ENCODE measurements at regions not wholly inside any gene's neighbourhood (a gene's known extent, or its start where the extent isn't known, plus 50 kb on each side); places are given as distances from the start of the nearest gene placed in this dataset.

DNA sequence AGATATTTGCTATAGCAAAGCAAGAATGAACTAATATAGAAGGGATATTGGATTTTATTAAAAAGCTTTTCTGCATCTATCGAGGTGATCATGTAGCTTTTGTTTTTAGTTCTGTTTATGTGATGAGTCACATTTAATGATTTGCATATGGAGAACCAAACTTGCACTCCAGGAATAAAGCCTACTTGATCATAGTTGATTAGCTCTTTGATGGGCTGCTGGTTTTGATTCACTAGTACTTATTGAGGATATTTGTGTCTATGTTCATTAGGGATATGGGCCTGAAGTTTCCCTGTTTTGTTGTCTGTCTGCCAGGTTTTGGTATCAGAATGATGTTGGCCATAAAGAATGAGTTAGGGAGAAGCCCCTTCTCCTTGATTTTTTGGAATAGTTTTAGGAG, 310.7 kb downstream of the ARPP21 start:
- DNase-seq (ENCODE audit: low spot score in 2 of 2) = no peak
- WGBS, 2 donors = 52 to 60% methylated on average over 1 of the region's 1 CpG
- TF ChIP-seq CTCF (IDR thresholded peaks at IDR 0.05) (no peak), POLR2A (IDR thresholded peaks at IDR 0.05) (no peak)
- H3K4me3 ChIP-seq (ENCODE audit: low read depth, poor library complexity, severe bottlenecking) = no peak overlapping the region
- intact Hi-C loops (cut with DNase I; ENCODE audit: low total_unique reads) = no loop called here

GRCh38 chr3:35954413-35954812, 315.1 kb downstream of the ARPP21 start:
- no peak overlapping the region for H3K4me3 ChIP-seq (ENCODE audit: low read depth, poor library complexity, severe bottlenecking)
- intact Hi-C loops (cut with DNase I; ENCODE audit: low total_unique reads) = no loop called here
- no peak for DNase-seq (ENCODE audit: low spot score in 2 of 2)
- no peak for TF ChIP-seq POLR2A (IDR thresholded peaks at IDR 0.05)
- no peak for TF ChIP-seq CTCF (IDR thresholded peaks at IDR 0.05)

GRCh38 chr3:35965908-35966307, 326.6 kb downstream of the ARPP21 start:
- no peak overlapping the region for H3K4me3 ChIP-seq (ENCODE audit: low read depth, poor library complexity, severe bottlenecking)
- no peak for TF ChIP-seq CTCF (IDR thresholded peaks at IDR 0.05)
- TF ChIP-seq POLR2A (IDR thresholded peaks at IDR 0.05) = no peak
- 8 to 10% methylated on average over 2 of the region's 2 CpGs for WGBS, 2 donors
- intact Hi-C loops (cut with DNase I; ENCODE audit: low total_unique reads) = no loop called here
- DNase-seq (ENCODE audit: low spot score in 2 of 2) = no peak

- WGBS, 2 donors = 87 to 94% methylated on average over 3 of the region's 3 CpGs
Observed at GRCh38 chr3:35966629-35967464, 327.5 kb downstream of the ARPP21 start.

GRCh38 chr3:35968043-35968622, 328.8 kb downstream of the ARPP21 start:
- no peak for DNase-seq (ENCODE audit: low spot score in 2 of 2)
- TF ChIP-seq CTCF (IDR thresholded peaks at IDR 0.05) (no peak), POLR2A (IDR thresholded peaks at IDR 0.05) (no peak)
- no peak overlapping the region for H3K4me3 ChIP-seq (ENCODE audit: low read depth, poor library complexity, severe bottlenecking)
- intact Hi-C loops (cut with DNase I; ENCODE audit: low total_unique reads) = no loop called here
- WGBS, 2 donors = 38 to 54% methylated on average over 1 of the region's 1 CpG

More at GRCh38 chr3:35966629-35967464, 327.5 kb downstream of the ARPP21 start:
- no peak for DNase-seq (ENCODE audit: low spot score in 2 of 2)
- H3K4me3 ChIP-seq (ENCODE audit: low read depth, poor library complexity, severe bottlenecking) = no peak overlapping the region
- TF ChIP-seq POLR2A (IDR thresholded peaks at IDR 0.05) (no peak), CTCF (IDR thresholded peaks at IDR 0.05) (no peak)
- intact Hi-C loops (cut with DNase I; ENCODE audit: low total_unique reads) = no loop called here

All from lower leg skin (tissue), 4 donors.